ENCODE measurements at regions not wholly inside any gene's neighbourhood (a gene's known extent, or its start where the extent isn't known, plus 50 kb on each side); places are given as distances from the start of the nearest gene placed in this dataset.

DNA sequence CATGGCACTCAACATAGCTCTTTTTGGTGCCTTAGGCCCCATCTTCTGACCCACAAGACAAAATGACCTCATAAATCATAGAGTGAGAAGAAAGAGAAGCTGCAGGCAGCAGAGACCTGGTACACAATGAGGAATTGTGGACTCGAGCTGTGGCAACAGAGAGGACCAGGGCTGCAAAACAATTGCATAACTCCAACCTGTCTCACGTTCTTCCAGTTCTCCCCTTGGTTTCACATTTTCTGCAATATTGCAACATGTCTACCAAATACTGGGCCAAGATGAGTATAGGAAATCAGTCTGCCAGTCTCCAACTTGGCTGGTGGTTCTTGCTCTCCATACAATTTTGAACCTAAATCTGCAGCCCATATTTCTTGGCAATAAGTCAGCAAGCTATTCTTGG is 105.3 kb downstream of the KDR start:
- H3K9me3 ChIP-seq (ENCODE audit: control insufficient read depth, low read length), result no peaks in the 10 kb centered on the region
- TF ChIP-seq CTCF (IDR thresholded peaks at IDR 0.05), result no peak
- no peaks in the 10 kb centered on the region for H3K79me2 ChIP-seq
- H3K27ac ChIP-seq, result no peak overlapping the region
- no peaks in the 10 kb centered on the region for H3K27me3 ChIP-seq (ENCODE audit: control insufficient read depth, insufficient read depth, low read length)
- no peaks in the 10 kb centered on the region for H3K4me1 ChIP-seq
- no peak overlapping the region for H3K9ac ChIP-seq
- H3K4me3 ChIP-seq (ENCODE audit: low read depth, low read length), result no peak overlapping the region
- H2AFZ ChIP-seq, result no peak overlapping the region
- no peaks in the 10 kb centered on the region for H3K36me3 ChIP-seq (ENCODE audit: control insufficient read depth, insufficient read depth, low read length)
- H3K4me2 ChIP-seq (ENCODE audit: low read length), result no peak overlapping the region

GRCh38 chr4:55018978-55019377 is 106.4 kb downstream of the KDR start:
- Histone ChIP-seq H3K9me3 (ENCODE audit: control insufficient read depth, low read length) (no peaks in the 10 kb centered on the region), H3K27ac (no peak overlapping the region), H3K4me3 (ENCODE audit: low read depth, low read length) (no peak overlapping the region), H3K36me3 (ENCODE audit: control insufficient read depth, insufficient read depth, low read length) (no peaks in the 10 kb centered on the region), H3K79me2 (no peaks in the 10 kb centered on the region), H3K27me3 (ENCODE audit: control insufficient read depth, insufficient read depth, low read length) (no peaks in the 10 kb centered on the region), H2AFZ (no peak overlapping the region), H3K4me2 (ENCODE audit: low read length) (no peak overlapping the region), H3K4me1 (no peaks in the 10 kb centered on the region), H3K9ac (no peak overlapping the region)
- no peak for TF ChIP-seq CTCF (IDR thresholded peaks at IDR 0.05)

DNA sequence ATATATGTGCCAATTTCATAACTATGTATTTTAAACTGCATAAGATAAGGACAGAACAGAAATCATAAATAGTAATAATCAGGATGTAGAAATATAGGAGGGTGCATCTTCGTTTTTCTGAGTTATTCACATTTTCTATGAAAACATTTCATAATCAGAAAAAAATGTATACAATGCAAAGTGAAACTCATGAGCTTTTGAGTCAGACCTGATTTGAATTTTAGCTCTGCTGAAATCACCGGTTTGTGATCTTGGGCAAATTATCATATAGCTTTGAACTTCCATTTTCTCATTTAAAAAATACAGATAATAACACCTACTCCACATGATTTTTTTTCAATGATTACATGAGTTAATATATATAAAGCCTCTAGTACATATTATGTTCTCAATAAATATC is 106.9 kb downstream of the KDR start:
- no peaks in the 10 kb centered on the region for H3K4me1 ChIP-seq
- no peak overlapping the region for H2AFZ ChIP-seq
- H3K4me2 ChIP-seq (ENCODE audit: low read length), result no peak overlapping the region
- no peak overlapping the region for H3K9ac ChIP-seq
- no peak for TF ChIP-seq CTCF (IDR thresholded peaks at IDR 0.05)
- H3K27ac ChIP-seq, result no peak overlapping the region
- H3K27me3 ChIP-seq (ENCODE audit: control insufficient read depth, insufficient read depth, low read length), result no peaks in the 10 kb centered on the region
- H3K36me3 ChIP-seq (ENCODE audit: control insufficient read depth, insufficient read depth, low read length), result no peaks in the 10 kb centered on the region
- no peaks in the 10 kb centered on the region for H3K79me2 ChIP-seq
- H3K9me3 ChIP-seq (ENCODE audit: control insufficient read depth, low read length), result no peaks in the 10 kb centered on the region
- no peak overlapping the region for H3K4me3 ChIP-seq (ENCODE audit: low read depth, low read length)

GRCh38 chr4:55017406-55017805 is 108.0 kb downstream of the KDR start:
- H3K27me3 ChIP-seq (ENCODE audit: control insufficient read depth, insufficient read depth, low read length), result no peaks in the 10 kb centered on the region
- no peak overlapping the region for H3K4me2 ChIP-seq (ENCODE audit: low read length)
- H3K79me2 ChIP-seq, result no peaks in the 10 kb centered on the region
- H3K4me3 ChIP-seq (ENCODE audit: low read depth, low read length), result no peak overlapping the region
- no peak for TF ChIP-seq CTCF (IDR thresholded peaks at IDR 0.05)
- H3K27ac ChIP-seq, result no peak overlapping the region
- H3K4me1 ChIP-seq, result no peaks in the 10 kb centered on the region
- no peak overlapping the region for H2AFZ ChIP-seq
- H3K36me3 ChIP-seq (ENCODE audit: control insufficient read depth, insufficient read depth, low read length), result no peaks in the 10 kb centered on the region
- H3K9ac ChIP-seq, result no peak overlapping the region
- H3K9me3 ChIP-seq (ENCODE audit: control insufficient read depth, low read length), result no peaks in the 10 kb centered on the region

- H2AFZ ChIP-seq, result no peak overlapping the region
- no peaks in the 10 kb centered on the region for H3K27me3 ChIP-seq (ENCODE audit: control insufficient read depth, insufficient read depth, low read length)
- H3K4me1 ChIP-seq, result no peaks in the 10 kb centered on the region
- no peaks in the 10 kb centered on the region for H3K79me2 ChIP-seq
- H3K9me3 ChIP-seq (ENCODE audit: control insufficient read depth, low read length), result no peaks in the 10 kb centered on the region
- TF ChIP-seq CTCF (IDR thresholded peaks at IDR 0.05), result no peak
- no peak overlapping the region for H3K4me3 ChIP-seq (ENCODE audit: low read depth, low read length)
- H3K9ac ChIP-seq, result no peak overlapping the region
- H3K36me3 ChIP-seq (ENCODE audit: control insufficient read depth, insufficient read depth, low read length), result no peaks in the 10 kb centered on the region
- no peak overlapping the region for H3K27ac ChIP-seq
- H3K4me2 ChIP-seq (ENCODE audit: low read length), result no peak overlapping the region
These were observed 109.3 kb downstream of the KDR start for GRCh38 chr4:55016131-55016530.

Data from parathyroid adenoma (tissue), 2 donors.